Astrocyte of the spinal cord (primary cell): ENCODE measurements at regions not wholly inside any gene's neighbourhood (a gene's known extent, or its start where the extent isn't known, plus 50 kb on each side); places are given as distances from the start of the nearest gene placed in this dataset.

ENCODE experiments used
- DNase-seq: peaks from one replicate; pipeline ENCODE4 v3.0.0; 2011; ENCODE audit warnings: low read depth, low spot score
- H3K4me3 ChIP-seq: 2 replicates; pipeline ENCODE4 v1.5.1; 2011; ENCODE audit warnings: low read depth, mild to moderate bottlenecking, low read length, moderate library complexity
- CTCF ChIP-seq: IDR thresholded peaks from 2 replicates; pipeline ENCODE4 v1.5.1; 2012; ENCODE audit warnings: low read depth, mild to moderate bottlenecking, low read length, inconsistent platforms
- in situ Hi-C: cut with HindIII; loops from 2 replicates; pipeline ENCODE4 v1.10.0; 2017; ENCODE audit warnings: low sequenced_read_pairs

GRCh38 chr1:101428562-101428961 is 191.7 kb downstream of the S1PR1 start:
- TF ChIP-seq CTCF: no peak
- DNase-seq: no peak
- no peak overlapping the region for H3K4me3 ChIP-seq
- in situ Hi-C loops: no loop called here

- no peak overlapping the region for H3K4me3 ChIP-seq
- in situ Hi-C loops: no loop called here
- DNase-seq: no peak
- no peak for TF ChIP-seq CTCF
Measured at GRCh38 chr1:101431956-101432510, 195.2 kb downstream of the S1PR1 start.

GRCh38 chr1:101435831-101436511 is 199.2 kb downstream of the S1PR1 start:
- H3K4me3 ChIP-seq: no peak overlapping the region
- in situ Hi-C loops: no loop called here
- TF ChIP-seq CTCF: no peak
- DNase-seq: no peak

GRCh38 chr1:101437800-101438199 is 201.0 kb downstream of the S1PR1 start:
- no peak for DNase-seq
- no peak overlapping the region for H3K4me3 ChIP-seq
- in situ Hi-C loops: no loop called here
- TF ChIP-seq CTCF: no peak

- TF ChIP-seq CTCF: peak; percentile 20
- no peak overlapping the region for H3K4me3 ChIP-seq
- no peak for DNase-seq
- in situ Hi-C loops: no loop called here
Measured at GRCh38 chr1:101438359-101438758, 201.5 kb downstream of the S1PR1 start.

GRCh38 chr1:101440485-101440884 is 203.7 kb downstream of the S1PR1 start:
- H3K4me3 ChIP-seq: no peak overlapping the region
- TF ChIP-seq CTCF: no peak
- DNase-seq: no peak
- in situ Hi-C loops: no loop called here
